ENCODE measurements at regions not wholly inside any gene's neighbourhood (a gene's known extent, or its start where the extent isn't known, plus 50 kb on each side); places are given as distances from the start of the nearest gene placed in this dataset.

GRCh38 chr6:168870982-168871381, 382.7 kb downstream of the THBS2 start:
- Histone ChIP-seq H3K27ac (no peak overlapping the region), H3K79me2 (ENCODE audit: insufficient read depth, low read depth) (no peaks in the 10 kb centered on the region), H3K36me3 (ENCODE audit: insufficient read depth) (no peaks in the 10 kb centered on the region), H3K9ac (no peak overlapping the region), H3K4me3 (IDR thresholded peaks at IDR 0.05; ENCODE audit: insufficient read depth, low read depth, low read length) (no peak overlapping the region), H3K4me1 (ENCODE audit: low read depth, poor library complexity, severe bottlenecking) (no peaks in the 10 kb centered on the region), H3K27me3 (ENCODE audit: insufficient read depth, low read depth) (no peaks in the 10 kb centered on the region), H2AFZ (ENCODE audit: low read depth) (no peak overlapping the region), H4K20me1 (ENCODE audit: insufficient read depth) (no peaks in the 10 kb centered on the region), H3K4me2 (no peak overlapping the region)
- TF ChIP-seq CTCF (conservative IDR thresholded peaks at IDR 0.05; ENCODE audit: low read depth, low read length), result no peak

- Histone ChIP-seq H3K4me2 (no peak overlapping the region), H3K4me3 (IDR thresholded peaks at IDR 0.05; ENCODE audit: insufficient read depth, low read depth, low read length) (no peak overlapping the region), H3K27me3 (ENCODE audit: insufficient read depth, low read depth) (no peaks in the 10 kb centered on the region), H2AFZ (ENCODE audit: low read depth) (no peak overlapping the region), H4K20me1 (ENCODE audit: insufficient read depth) (no peaks in the 10 kb centered on the region), H3K9ac (no peak overlapping the region), H3K4me1 (ENCODE audit: low read depth, poor library complexity, severe bottlenecking) (no peaks in the 10 kb centered on the region), H3K36me3 (ENCODE audit: insufficient read depth) (no peaks in the 10 kb centered on the region), H3K79me2 (ENCODE audit: insufficient read depth, low read depth) (no peaks in the 10 kb centered on the region), H3K27ac (no peak overlapping the region)
- no peak for TF ChIP-seq CTCF (conservative IDR thresholded peaks at IDR 0.05; ENCODE audit: low read depth, low read length)
Measured at GRCh38 chr6:168867247-168868102, 386.2 kb downstream of the THBS2 start.

- Histone ChIP-seq H3K79me2 (ENCODE audit: insufficient read depth, low read depth) (no peaks in the 10 kb centered on the region), H3K4me1 (ENCODE audit: low read depth, poor library complexity, severe bottlenecking) (no peaks in the 10 kb centered on the region), H3K4me2 (no peak overlapping the region), H3K4me3 (IDR thresholded peaks at IDR 0.05; ENCODE audit: insufficient read depth, low read depth, low read length) (no peak overlapping the region), H3K27me3 (ENCODE audit: insufficient read depth, low read depth) (no peaks in the 10 kb centered on the region), H4K20me1 (ENCODE audit: insufficient read depth) (no peaks in the 10 kb centered on the region), H3K9ac (no peak overlapping the region), H3K36me3 (ENCODE audit: insufficient read depth) (no peaks in the 10 kb centered on the region), H3K27ac (no peak overlapping the region), H2AFZ (ENCODE audit: low read depth) (no peak overlapping the region)
- no peak for TF ChIP-seq CTCF (conservative IDR thresholded peaks at IDR 0.05; ENCODE audit: low read depth, low read length)
Measured at GRCh38 chr6:168866534-168866933, 387.1 kb downstream of the THBS2 start.

- Histone ChIP-seq H3K27ac (no peak overlapping the region), H2AFZ (ENCODE audit: low read depth) (no peak overlapping the region), H3K79me2 (ENCODE audit: insufficient read depth, low read depth) (no peaks in the 10 kb centered on the region), H3K9ac (no peak overlapping the region), H3K36me3 (ENCODE audit: insufficient read depth) (no peaks in the 10 kb centered on the region), H3K4me3 (IDR thresholded peaks at IDR 0.05; ENCODE audit: insufficient read depth, low read depth, low read length) (no peak overlapping the region), H4K20me1 (ENCODE audit: insufficient read depth) (no peaks in the 10 kb centered on the region), H3K27me3 (ENCODE audit: insufficient read depth, low read depth) (no peaks in the 10 kb centered on the region), H3K4me2 (no peak overlapping the region), H3K4me1 (ENCODE audit: low read depth, poor library complexity, severe bottlenecking) (no peaks in the 10 kb centered on the region)
- no peak for TF ChIP-seq CTCF (conservative IDR thresholded peaks at IDR 0.05; ENCODE audit: low read depth, low read length)
Measured at GRCh38 chr6:168865522-168865921, 388.1 kb downstream of the THBS2 start.
